HCT116 (cell line): ENCODE measurements at regions not wholly inside any gene's neighbourhood (a gene's known extent, or its start where the extent isn't known, plus 50 kb on each side); places are given as distances from the start of the nearest gene placed in this dataset.

Source experiments
- ATAC-seq: fragments of 200-7000 bp; cut with Tn5 transposase; 2 replicates; pipeline ENCODE4 v1.9.1; 2020; ENCODE audit warnings: mild to moderate bottlenecking, moderate library complexity
- BruUV-seq: library from RNA; stranded (reverse); fragments of 400-500 nt; replicated peaks from 2 replicates; lab custom pipeline; 2021; lab: Mats Ljungman, UMichigan
- CTCF ChIA-PET: fragments of 300-600 bp; sonication (Branson Sonifier 250); formaldehyde crosslinking; loops from one replicate; lab custom pipeline; 2021; ENCODE audit warnings: antibody characterized with exemption; lab: Charles Lee
- POLR2A ChIA-PET: fragments of 300-600, 350-600 bp; sonication (Branson Sonifier 250); formaldehyde crosslinking; loops from one replicate; lab custom pipeline; 2021; ENCODE audit warnings: antibody characterized with exemption; lab: Charles Lee
- RAD21 ChIA-PET, 2 experiments: fragments of 300-600 bp; sonication (Branson Sonifier 250); formaldehyde crosslinking; loops; one replicate each; lab custom pipeline; 2023; ENCODE audit warnings: low total read pairs in 2 of 2; ENCODE audit not compliant: uncharacterized antibody in 2 of 2, unreplicated experiment in 2 of 2, low non-redundant PET in 1 of 2; lab: Charles Lee
- DNase-seq: peaks from one replicate; pipeline ENCODE4 v3.0.0-alpha.2; 2010; ENCODE audit warnings: low read depth, low spot score
- H2AFZ ChIP-seq: fragments of 200-600 bp; shearing (Covaris generic), sonication (generic); 2 replicates; pipeline ENCODE4 v1.6.1; 2017; ENCODE audit warnings: low read depth, mixed run types, mixed read lengths, antibody characterized with exemption, low read length; ENCODE audit not compliant: poor library complexity, severe bottlenecking
- H3K27ac ChIP-seq: 2 replicates; pipeline ENCODE4 v1.5.1; 2012; ENCODE audit warnings: low read depth, low read length
- H3K27me3 ChIP-seq: fragments of 200-600 bp; sonication (generic); 2 replicates; pipeline ENCODE4 v1.6.1; 2016; ENCODE audit warnings: mixed run types, low read length, mixed read lengths; ENCODE audit not compliant: insufficient read depth
- H3K36me3 ChIP-seq, 2 experiments: fragments of 200-500 bp in 1 of 2; fragments of 200-600 bp in 1 of 2; sonication (Bioruptor generic) in 1 of 2; sonication (generic) in 1 of 2; 2 replicates each; pipeline versions ENCODE4 v1.5.1 to v1.6.1; 2014 to 2016; ENCODE audit warnings: low read length in 2 of 2, inconsistent platforms in 1 of 2, mixed read lengths in 1 of 2, mixed run types in 1 of 2; ENCODE audit not compliant: insufficient read depth in 2 of 2, control insufficient read depth in 1 of 2
- H3K4me1 ChIP-seq, 2 experiments: fragments of 200-600 bp in 1 of 2; sonication (generic) in 1 of 2; 2 replicates each; pipeline versions ENCODE4 v1.5.1 to v1.6.1; 2012 to 2017; ENCODE audit warnings: low read length in 2 of 2, inconsistent platforms in 1 of 2, mild to moderate bottlenecking in 1 of 2, mixed read lengths in 1 of 2, mixed run types in 1 of 2, moderate library complexity in 1 of 2; ENCODE audit not compliant: insufficient read depth in 2 of 2, control insufficient read depth in 1 of 2
- H3K4me2 ChIP-seq: fragments of 200-600 bp; sonication (generic); 2 replicates; pipeline ENCODE4 v1.6.1; 2017; ENCODE audit warnings: mixed run types, low read length, mixed read lengths
- H3K4me3 ChIP-seq, 2 experiments: fragments of 200-600 bp in 1 of 2; sonication (generic) in 1 of 2; replicated peaks in 1 of 2; 2 replicates each; pipeline ENCODE4 v1.5.1; 2011 to 2016; ENCODE audit warnings: low read length in 2 of 2, control low read depth in 1 of 2, low read depth in 1 of 2, mild to moderate bottlenecking in 1 of 2, mixed read lengths in 1 of 2, mixed run types in 1 of 2
- H3K79me2 ChIP-seq: fragments of 200-600 bp; sonication (generic); 2 replicates; pipeline ENCODE4 v1.6.1; 2017; ENCODE audit warnings: mild to moderate bottlenecking, mixed run types, low read length, moderate library complexity, mixed read lengths; ENCODE audit not compliant: insufficient read depth
- H3K9ac ChIP-seq: fragments of 200-600 bp; sonication (generic); 2 replicates; pipeline ENCODE4 v1.6.1; 2016; ENCODE audit warnings: low read length, mixed read lengths
- H3K9me2 ChIP-seq: fragments of 200-600 bp; sonication (generic), shearing (Covaris generic); 2 replicates; pipeline ENCODE4 v1.6.1; 2017; ENCODE audit warnings: mixed run types, mild to moderate bottlenecking, moderate library complexity; ENCODE audit not compliant: insufficient read depth
- H3K9me3 ChIP-seq, 2 experiments: fragments of 200-500 bp in 1 of 2; fragments of 200-600 bp in 1 of 2; sonication (Bioruptor generic) in 1 of 2; sonication (generic) in 1 of 2; 2 replicates each; pipeline ENCODE4 v1.6.1; 2014 to 2017; ENCODE audit warnings: low read length in 2 of 2, mixed read lengths in 2 of 2, inconsistent platforms in 1 of 2, low read depth in 1 of 2, mild to moderate bottlenecking in 1 of 2, mixed run types in 1 of 2, moderate library complexity in 1 of 2; ENCODE audit not compliant: control insufficient read depth in 1 of 2, insufficient read depth in 1 of 2
- H4K20me1 ChIP-seq: fragments of 200-600 bp; sonication (generic), shearing (Covaris generic); 2 replicates; pipeline ENCODE4 v1.6.1; 2017; ENCODE audit warnings: mixed run types, mild to moderate bottlenecking, moderate library complexity; ENCODE audit not compliant: insufficient read depth
- ATF3 ChIP-seq: IDR thresholded peaks from 2 replicates; pipeline ENCODE4 v1.6.1; 2012
- CBX3 ChIP-seq: IDR thresholded peaks from 2 replicates; pipeline ENCODE4 v1.6.1; 2012; ENCODE audit warnings: low read depth
- CEBPB ChIP-seq: IDR thresholded peaks from 2 replicates; pipeline ENCODE4 v1.6.1; 2012; ENCODE audit warnings: low read depth
- EZH2 ChIP-seq: fragments of 200-600 bp; sonication (generic); IDR thresholded peaks from 2 replicates; pipeline ENCODE4 v1.6.1; 2017; ENCODE audit warnings: antibody characterized with exemption, mixed run types
- EZH2phosphoT487 ChIP-seq: fragments of 200-600 bp; IDR thresholded peaks from 2 replicates; pipeline ENCODE4 v1.6.1; 2018; ENCODE audit warnings: antibody characterized with exemption, borderline replicate concordance
- RAD21 ChIP-seq: IDR thresholded peaks from 2 replicates; pipeline ENCODE4 v1.6.1; 2012; ENCODE audit warnings: low read depth, mild to moderate bottlenecking
- REST ChIP-seq: IDR thresholded peaks from 2 replicates; pipeline ENCODE4 v1.6.1; 2012; ENCODE audit warnings: low read depth
- SIN3A ChIP-seq: IDR thresholded peaks from 2 replicates; pipeline ENCODE4 v1.6.1; 2012; ENCODE audit warnings: low read depth
- SP1 ChIP-seq: IDR thresholded peaks from 2 replicates; pipeline ENCODE4 v1.6.1; 2012; ENCODE audit warnings: low read depth
- TCF7L2 ChIP-seq: IDR thresholded peaks from 2 replicates; pipeline ENCODE4 v1.7.0; 2011; ENCODE audit warnings: borderline replicate concordance, inconsistent platforms; ENCODE audit not compliant: insufficient read depth, insufficient read length; ENCODE audit errors: extremely low read depth
- YY1 ChIP-seq: IDR thresholded peaks from 2 replicates; pipeline ENCODE4 v1.6.1; 2011; ENCODE audit warnings: low read length, low read depth, moderate library complexity, mild to moderate bottlenecking; ENCODE audit not compliant: insufficient replicate concordance; ENCODE audit errors: extremely low read depth
- ZFX ChIP-seq: fragments of 450-650 bp; IDR thresholded peaks from 2 replicates; pipeline ENCODE4 v1.6.1; 2017
- ZNF274 ChIP-seq: fragments of 200-500 bp; sonication (Bioruptor generic); IDR thresholded peaks from 2 replicates; pipeline ENCODE4 v1.6.1; 2014; ENCODE audit warnings: mild to moderate bottlenecking, low read depth, low read length, inconsistent platforms
- intact Hi-C: fragments of 100-400 bp; cut with micrococcal nuclease; formaldehyde crosslinking; loops from 2 replicates; pipeline ENCODE4 v1.10.0; 2022
- TF ChIP-seq, protein P1 (sequence below), 3 experiments: fragments of 200-600 bp in 1 of 3; sonication (generic) in 1 of 3; IDR thresholded peaks in 2 of 3; conservative IDR thresholded peaks in 1 of 3; 2 replicates each; pipeline ENCODE4 v1.5.1; 2012 to 2017; ENCODE audit warnings: low read depth in 2 of 3, low read length in 2 of 3, antibody characterized with exemption in 1 of 3, borderline replicate concordance in 1 of 3, control low read depth in 1 of 3, mild to moderate bottlenecking in 1 of 3, mixed read lengths in 1 of 3, mixed run types in 1 of 3, moderate library complexity in 1 of 3; ENCODE audit not compliant: insufficient read depth in 1 of 3

- Histone ChIP-seq H3K9me2 (no peaks in the 10 kb centered on the region), H3K27me3 (no peaks in the 10 kb centered on the region), H3K79me2 (no peaks in the 10 kb centered on the region), H3K4me2 (no peak overlapping the region), H3K4me1 (no peaks in the 10 kb centered on the region), H3K4me3 (no peak overlapping the region), H4K20me1 (no peaks in the 10 kb centered on the region), H3K36me3 (no peaks in the 10 kb centered on the region), H3K9me3 (no peaks in the 10 kb centered on the region), H3K27ac (no peak overlapping the region)
- CTCF ChIA-PET: no interaction called here
- DNase-seq (no peak), ATAC-seq (no peak)
- RAD21 ChIA-PET: no interaction called here
- TF ChIP-seq SIN3A (no peak), ATF3 (no peak), CBX3 (no peak), SP1 (no peak), ZFX (no peak), RAD21 (no peak), YY1 (no peak), CEBPB (no peak), REST (no peak), EZH2phosphoT487 (no peak), TCF7L2 (no peak), ZNF274 (no peak), EZH2 (no peak)
- TF ChIP-seq, protein P1, sequence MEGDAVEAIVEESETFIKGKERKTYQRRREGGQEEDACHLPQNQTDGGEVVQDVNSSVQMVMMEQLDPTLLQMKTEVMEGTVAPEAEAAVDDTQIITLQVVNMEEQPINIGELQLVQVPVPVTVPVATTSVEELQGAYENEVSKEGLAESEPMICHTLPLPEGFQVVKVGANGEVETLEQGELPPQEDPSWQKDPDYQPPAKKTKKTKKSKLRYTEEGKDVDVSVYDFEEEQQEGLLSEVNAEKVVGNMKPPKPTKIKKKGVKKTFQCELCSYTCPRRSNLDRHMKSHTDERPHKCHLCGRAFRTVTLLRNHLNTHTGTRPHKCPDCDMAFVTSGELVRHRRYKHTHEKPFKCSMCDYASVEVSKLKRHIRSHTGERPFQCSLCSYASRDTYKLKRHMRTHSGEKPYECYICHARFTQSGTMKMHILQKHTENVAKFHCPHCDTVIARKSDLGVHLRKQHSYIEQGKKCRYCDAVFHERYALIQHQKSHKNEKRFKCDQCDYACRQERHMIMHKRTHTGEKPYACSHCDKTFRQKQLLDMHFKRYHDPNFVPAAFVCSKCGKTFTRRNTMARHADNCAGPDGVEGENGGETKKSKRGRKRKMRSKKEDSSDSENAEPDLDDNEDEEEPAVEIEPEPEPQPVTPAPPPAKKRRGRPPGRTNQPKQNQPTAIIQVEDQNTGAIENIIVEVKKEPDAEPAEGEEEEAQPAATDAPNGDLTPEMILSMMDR (IDR thresholded peaks at IDR 0.05 in 2 of 3, conservative IDR thresholded peaks at IDR 0.05 in 1 of 3; ENCODE audit: borderline replicate concordance in 1 of 3, insufficient read depth in 1 of 3, low read depth in 2 of 3, low read length in 2 of 3): no peak
- TF ChIP-seq, all 23 proteins: peak for 0
- no peak overlapping the region for H2AFZ ChIP-seq
- H3K9ac ChIP-seq: no peak overlapping the region
- no TSS peak for BruUV-seq
- intact Hi-C loops: no loop called here
- POLR2A ChIA-PET: no interaction called here
Observed at GRCh38 chr2:224135881-224136280, 96.8 kb upstream of the SERPINE2 start.
